SK-N-SH treated with all-trans-retinoic acid at 6 μM for 48 hours (cell line): ENCODE measurements at regions not wholly inside any gene's neighbourhood (a gene's known extent, or its start where the extent isn't known, plus 50 kb on each side); places are given as distances from the start of the nearest gene placed in this dataset.

Experiments
- CSDC2 ChIP-seq: fragments of 250-450 bp; sonication (Bioruptor Pico); IDR thresholded peaks from 2 replicates; pipeline ENCODE4 v1.5.0; 2020; ENCODE audit warnings: mild to moderate bottlenecking, moderate library complexity
- TCF4 ChIP-seq: fragments of 250-450 bp; sonication (Bioruptor Pico); IDR thresholded peaks from 2 replicates; pipeline ENCODE4 v1.8.0; 2021; ENCODE audit warnings: mild to moderate bottlenecking, moderate library complexity, borderline replicate concordance
- ZNF565 ChIP-seq: fragments of 450-650 bp; formaldehyde crosslinking; conservative IDR thresholded peaks from 2 replicates; pipeline ENCODE4 v1.5.0; 2020; ENCODE audit warnings: low read depth, mild to moderate bottlenecking, moderate library complexity
- TF ChIP-seq, protein P1 (sequence below): fragments of 250-450 bp; sonication (Bioruptor Pico); IDR thresholded peaks from 2 replicates; pipeline ENCODE4 v1.8.0; 2020; ENCODE audit warnings: mild to moderate bottlenecking, moderate library complexity, borderline replicate concordance
- TF ChIP-seq, protein P2 (sequence below): fragments of 250-450 bp; sonication (Bioruptor Pico); IDR thresholded peaks from 2 replicates; pipeline ENCODE4 v1.5.1; 2020; ENCODE audit warnings: low read depth, mild to moderate bottlenecking, moderate library complexity

DNA sequence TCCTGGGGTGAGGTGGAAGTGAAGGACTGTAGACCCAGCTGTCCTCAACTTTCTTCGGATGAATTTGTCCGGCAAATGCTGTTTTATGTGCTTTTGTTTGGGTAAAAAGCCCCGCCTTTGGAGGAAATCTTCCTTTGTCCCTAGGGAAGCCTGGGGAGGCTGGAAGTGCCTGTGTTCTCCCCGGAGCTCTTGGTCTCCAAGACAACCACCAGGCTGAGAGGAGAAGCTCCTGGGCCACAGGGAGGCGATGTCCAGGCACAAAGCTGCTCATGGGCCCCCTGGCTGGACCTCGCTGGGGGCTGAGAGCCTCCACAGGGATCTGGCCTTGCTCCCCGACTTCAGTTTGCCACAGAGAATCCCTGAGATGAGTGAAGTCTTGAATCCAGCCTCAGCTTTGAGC is 293.1 kb upstream of the N4BP1 start:
- TF ChIP-seq, protein P1, sequence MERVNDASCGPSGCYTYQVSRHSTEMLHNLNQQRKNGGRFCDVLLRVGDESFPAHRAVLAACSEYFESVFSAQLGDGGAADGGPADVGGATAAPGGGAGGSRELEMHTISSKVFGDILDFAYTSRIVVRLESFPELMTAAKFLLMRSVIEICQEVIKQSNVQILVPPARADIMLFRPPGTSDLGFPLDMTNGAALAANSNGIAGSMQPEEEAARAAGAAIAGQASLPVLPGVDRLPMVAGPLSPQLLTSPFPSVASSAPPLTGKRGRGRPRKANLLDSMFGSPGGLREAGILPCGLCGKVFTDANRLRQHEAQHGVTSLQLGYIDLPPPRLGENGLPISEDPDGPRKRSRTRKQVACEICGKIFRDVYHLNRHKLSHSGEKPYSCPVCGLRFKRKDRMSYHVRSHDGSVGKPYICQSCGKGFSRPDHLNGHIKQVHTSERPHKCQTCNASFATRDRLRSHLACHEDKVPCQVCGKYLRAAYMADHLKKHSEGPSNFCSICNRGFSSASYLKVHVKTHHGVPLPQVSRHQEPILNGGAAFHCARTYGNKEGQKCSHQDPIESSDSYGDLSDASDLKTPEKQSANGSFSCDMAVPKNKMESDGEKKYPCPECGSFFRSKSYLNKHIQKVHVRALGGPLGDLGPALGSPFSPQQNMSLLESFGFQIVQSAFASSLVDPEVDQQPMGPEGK (CRISPR knock-in tag), result no peak
- TF ChIP-seq ZNF565 (no peak), CSDC2 (CRISPR knock-in tag) (no peak), TCF4 (CRISPR knock-in tag) (no peak)
- TF ChIP-seq, protein P2, sequence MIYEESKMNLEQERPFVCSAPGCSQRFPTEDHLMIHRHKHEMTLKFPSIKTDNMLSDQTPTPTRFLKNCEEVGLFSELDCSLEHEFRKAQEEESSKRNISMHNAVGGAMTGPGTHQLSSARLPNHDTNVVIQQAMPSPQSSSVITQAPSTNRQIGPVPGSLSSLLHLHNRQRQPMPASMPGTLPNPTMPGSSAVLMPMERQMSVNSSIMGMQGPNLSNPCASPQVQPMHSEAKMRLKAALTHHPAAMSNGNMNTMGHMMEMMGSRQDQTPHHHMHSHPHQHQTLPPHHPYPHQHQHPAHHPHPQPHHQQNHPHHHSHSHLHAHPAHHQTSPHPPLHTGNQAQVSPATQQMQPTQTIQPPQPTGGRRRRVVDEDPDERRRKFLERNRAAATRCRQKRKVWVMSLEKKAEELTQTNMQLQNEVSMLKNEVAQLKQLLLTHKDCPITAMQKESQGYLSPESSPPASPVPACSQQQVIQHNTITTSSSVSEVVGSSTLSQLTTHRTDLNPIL (CRISPR knock-in tag), result no peak
